ENCODE measurements at regions not wholly inside any gene's neighbourhood (a gene's known extent, or its start where the extent isn't known, plus 50 kb on each side); places are given as distances from the start of the nearest gene placed in this dataset.

GRCh38 chr7:106802589-106802988 is 62.5 kb upstream of the PIK3CG start:
- BruUV-seq (replicated peaks): no TSS peak

More at GRCh38 chr7:106802589-106802988, 62.5 kb upstream of the PIK3CG start:
- DNase-seq (ENCODE audit: low read depth, low spot score) (no peak), ATAC-seq (no peak)
- H3K9me3 ChIP-seq (ENCODE audit: control insufficient read depth in 1 of 2, insufficient read depth in 1 of 2, low read depth in 1 of 2, low read length in 2 of 2): no peaks in the 10 kb centered on the region
- no peak for TF ChIP-seq CTCF (IDR thresholded peaks at IDR 0.05 in 2 of 3, conservative IDR thresholded peaks at IDR 0.05 in 1 of 3; ENCODE audit: borderline replicate concordance in 1 of 3, insufficient read depth in 1 of 3, low read depth in 2 of 3, low read length in 2 of 3)
- no peak for TF ChIP-seq ZBTB33 (IDR thresholded peaks at IDR 0.05; ENCODE audit: extremely low read depth, insufficient replicate concordance, low read length)
- no peak for TF ChIP-seq YY1 (IDR thresholded peaks at IDR 0.05; ENCODE audit: extremely low read depth, insufficient replicate concordance, low read depth, low read length)
- no peak for TF ChIP-seq REST (IDR thresholded peaks at IDR 0.05; ENCODE audit: low read depth)
- no peak for TF ChIP-seq FOSL1 (IDR thresholded peaks at IDR 0.05; ENCODE audit: low read depth)
- no peak for TF ChIP-seq EZH2 (IDR thresholded peaks at IDR 0.05)
- TF ChIP-seq ELF1 (IDR thresholded peaks at IDR 0.05; ENCODE audit: borderline replicate concordance, low read depth): no peak
- no peak for TF ChIP-seq ZNF274 (IDR thresholded peaks at IDR 0.05; ENCODE audit: low read depth, low read length)
- TF ChIP-seq EZH2phosphoT487 (IDR thresholded peaks at IDR 0.05; ENCODE audit: borderline replicate concordance): no peak
- TF ChIP-seq POLR2A (IDR thresholded peaks at IDR 0.05; ENCODE audit: borderline replicate concordance, extremely low read depth, insufficient read depth, insufficient read length): no peak
- TF ChIP-seq EGR1 (IDR thresholded peaks at IDR 0.05; ENCODE audit: low read depth): no peak
- TF ChIP-seq CEBPB (IDR thresholded peaks at IDR 0.05; ENCODE audit: low read depth): no peak
- TF ChIP-seq MAX (IDR thresholded peaks at IDR 0.05): no peak
- TF ChIP-seq ZFX (IDR thresholded peaks at IDR 0.05): no peak
- no peak for TF ChIP-seq SIN3A (IDR thresholded peaks at IDR 0.05; ENCODE audit: low read depth)
- TF ChIP-seq ATF3 (IDR thresholded peaks at IDR 0.05): no peak
- TF ChIP-seq SRF (IDR thresholded peaks at IDR 0.05; ENCODE audit: low read depth): no peak
- TF ChIP-seq CBX3 (IDR thresholded peaks at IDR 0.05; ENCODE audit: low read depth): no peak
- no peak for TF ChIP-seq POLR2AphosphoS5 (IDR thresholded peaks at IDR 0.05; ENCODE audit: low read depth, low read length)
- intact Hi-C loops (cut with micrococcal nuclease): no loop called here
- H3K9me2 ChIP-seq (ENCODE audit: insufficient read depth): no peaks in the 10 kb centered on the region
- RAD21 ChIA-PET (ENCODE audit: low non-redundant PET in 1 of 2, low total read pairs in 2 of 2, uncharacterized antibody in 2 of 2, unreplicated experiment in 2 of 2): no interaction called here
- H4K20me1 ChIP-seq (ENCODE audit: insufficient read depth): no peaks in the 10 kb centered on the region
- no peak overlapping the region for H3K4me2 ChIP-seq (ENCODE audit: low read length)
- H3K4me3 ChIP-seq (replicated peaks in 1 of 2; ENCODE audit: low read depth in 1 of 2, low read length in 2 of 2): no peak overlapping the region
- no peak overlapping the region for H2AFZ ChIP-seq (ENCODE audit: low read depth, low read length, poor library complexity, severe bottlenecking)
- POLR2A ChIA-PET: no interaction called here
- H3K27ac ChIP-seq (ENCODE audit: low read depth, low read length): no peak overlapping the region
- no peaks in the 10 kb centered on the region for H3K4me1 ChIP-seq (ENCODE audit: control insufficient read depth in 1 of 2, insufficient read depth in 2 of 2, low read length in 2 of 2)
- H3K36me3 ChIP-seq (ENCODE audit: control insufficient read depth in 1 of 2, insufficient read depth in 2 of 2, low read length in 2 of 2): no peaks in the 10 kb centered on the region
- no peaks in the 10 kb centered on the region for H3K27me3 ChIP-seq (ENCODE audit: insufficient read depth, low read length)
- H3K79me2 ChIP-seq (ENCODE audit: insufficient read depth, low read length): no peaks in the 10 kb centered on the region
- H3K9ac ChIP-seq (ENCODE audit: low read length): no peak overlapping the region
- CTCF ChIA-PET: no interaction called here
